Esophagus squamous epithelium (tissue), 4 donors: ENCODE measurements at regions not wholly inside any gene's neighbourhood (a gene's known extent, or its start where the extent isn't known, plus 50 kb on each side); places are given as distances from the start of the nearest gene placed in this dataset.

ENCODE experiments used
- CTCF ChIP-seq, 6 experiments: fragments of 450-650 bp in 4 of 6; fragments of 200-600 bp in 2 of 6; sonication (generic) in 2 of 6; IDR thresholded peaks; one replicate each; pipeline ENCODE4 v1.5.1; 2016 to 2019; ENCODE audit warnings: antibody characterized with exemption in 6 of 6, mild to moderate bottlenecking in 4 of 6, moderate library complexity in 4 of 6
- POLR2A ChIP-seq, 4 donors: fragments of 450-650 bp; IDR thresholded peaks; one replicate each; pipeline ENCODE4 v1.6.1; 2017; ENCODE audit warnings: antibody characterized with exemption in 4 of 4, mild to moderate bottlenecking in 4 of 4, moderate library complexity in 3 of 4

GRCh38 chr7:124322561-124322960 is 289.7 kb upstream of the TMEM229A start:
- TF ChIP-seq CTCF (IDR thresholded peaks at IDR 0.05) (no peak), POLR2A (IDR thresholded peaks at IDR 0.05) (no peak)
